ENCODE measurements at regions not wholly inside any gene's neighbourhood (a gene's known extent, or its start where the extent isn't known, plus 50 kb on each side); places are given as distances from the start of the nearest gene placed in this dataset.

- TF ChIP-seq CTCF (tag by site-specific recombination; IDR thresholded peaks at IDR 0.05) (no peak), ZBTB20 (tag by site-specific recombination; IDR thresholded peaks at IDR 0.05) (no peak), ZNF223 (tag by site-specific recombination; IDR thresholded peaks at IDR 0.05) (no peak), ZNF184 (tag by site-specific recombination; IDR thresholded peaks at IDR 0.05) (no peak), ZNF530 (tag by site-specific recombination; IDR thresholded peaks at IDR 0.05; ENCODE audit: low read depth) (no peak), KLF8 (tag by site-specific recombination; IDR thresholded peaks at IDR 0.05) (no peak)
Measured at GRCh38 chr14:97902630-97903029, 1105.4 kb downstream of the VRK1 start.
